ENCODE measurements at regions not wholly inside any gene's neighbourhood (a gene's known extent, or its start where the extent isn't known, plus 50 kb on each side); places are given as distances from the start of the nearest gene placed in this dataset.

DNA sequence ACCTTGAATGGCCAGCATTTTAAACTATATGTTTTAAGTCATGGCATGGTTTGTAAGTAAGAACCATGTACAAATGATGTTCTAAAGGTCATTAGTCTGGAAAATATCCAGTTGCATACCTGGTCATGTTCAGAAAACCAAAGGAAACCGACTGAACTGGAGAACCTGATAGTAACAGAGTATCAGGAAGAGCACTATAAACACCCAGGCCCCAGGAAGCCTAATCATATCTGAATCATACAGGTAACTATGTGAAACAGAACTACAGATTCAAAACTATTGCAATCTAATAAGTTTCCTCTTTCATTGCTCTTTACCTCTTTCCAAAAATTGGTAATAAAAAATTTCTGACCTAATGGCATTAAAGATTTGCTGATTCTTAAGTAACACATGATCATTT lies 500.3 kb downstream of the ARHGEF28 start:
- H3K27ac ChIP-seq (ENCODE audit: low read depth, low read length, severe bottlenecking): no peak overlapping the region
- H3K4me3 ChIP-seq (ENCODE audit: extremely low read depth, insufficient read depth, low read length, poor library complexity, severe bottlenecking): no peak overlapping the region
- H3K36me3 ChIP-seq (ENCODE audit: control insufficient read depth, insufficient read depth, low read length): no peaks in the 10 kb centered on the region
- 89% methylated on average over 1 of the region's 1 CpG; no CpG with 5 or more reads in 1 of the 2 experiments for WGBS, 2 experiments (ENCODE audit: insufficient coverage in 2 of 2)
- H3K9me3 ChIP-seq (ENCODE audit: control insufficient read depth, low read length): peaks cover under 1% of the 10 kb centered on the region
- H3K4me1 ChIP-seq (ENCODE audit: control insufficient read depth, insufficient read depth, low read length, poor library complexity, severe bottlenecking): peaks cover 19% of the 10 kb centered on the region

DNA sequence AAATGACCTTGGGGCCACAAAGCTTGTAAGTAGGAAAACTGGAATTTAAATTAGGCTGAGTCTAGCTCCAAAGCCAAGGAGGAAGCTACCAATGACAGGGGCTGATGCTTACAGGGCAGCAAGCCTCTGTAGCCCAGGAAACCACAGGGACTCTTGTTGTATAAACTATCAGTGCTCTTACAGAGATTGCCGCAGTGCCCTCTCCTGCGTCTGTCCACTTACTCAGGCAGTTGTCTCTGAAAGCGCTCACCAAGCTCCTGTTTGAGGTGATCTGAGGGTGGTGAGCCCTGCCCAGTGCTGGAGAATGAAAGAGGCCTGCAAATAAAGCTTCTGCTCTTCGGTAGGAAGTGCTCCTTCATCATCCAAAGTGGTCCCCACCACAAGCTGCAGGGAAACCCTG lies 498.8 kb downstream of the ARHGEF28 start:
- Histone ChIP-seq H3K9me3 (ENCODE audit: control insufficient read depth, low read length) (peaks cover 5% of the 10 kb centered on the region), H3K27ac (ENCODE audit: low read depth, low read length, severe bottlenecking) (no peak overlapping the region), H3K4me1 (ENCODE audit: control insufficient read depth, insufficient read depth, low read length, poor library complexity, severe bottlenecking) (peaks cover 26% of the 10 kb centered on the region), H3K36me3 (ENCODE audit: control insufficient read depth, insufficient read depth, low read length) (no peaks in the 10 kb centered on the region), H3K4me3 (ENCODE audit: extremely low read depth, insufficient read depth, low read length, poor library complexity, severe bottlenecking) (no peak overlapping the region)
- 85 to 95% methylated on average over 2 to 4 of the region's 4 CpGs for WGBS, 2 experiments (ENCODE audit: insufficient coverage in 2 of 2)

DNA sequence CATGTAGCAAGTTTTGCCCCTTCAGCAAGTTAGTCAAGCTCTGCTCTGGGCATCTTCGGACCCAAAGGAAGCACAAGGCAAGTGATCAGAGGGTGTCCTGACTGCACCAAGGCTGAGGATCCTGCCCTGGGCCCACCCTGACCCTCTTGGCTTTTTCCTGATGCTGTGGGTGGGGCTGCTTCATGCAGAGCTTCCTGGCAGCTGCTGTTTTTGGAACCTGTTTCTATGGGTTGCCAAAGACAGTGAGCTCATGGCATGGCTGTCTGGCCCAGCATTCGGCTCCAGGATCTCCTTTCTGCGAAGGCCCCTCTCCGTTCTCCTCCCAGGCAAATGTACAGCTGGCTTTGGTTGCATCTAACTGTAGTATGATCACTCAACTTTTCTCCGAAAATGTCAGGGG lies 497.9 kb downstream of the ARHGEF28 start:
- Histone ChIP-seq H3K4me1 (ENCODE audit: control insufficient read depth, insufficient read depth, low read length, poor library complexity, severe bottlenecking) (peaks cover 26% of the 10 kb centered on the region), H3K36me3 (ENCODE audit: control insufficient read depth, insufficient read depth, low read length) (no peaks in the 10 kb centered on the region), H3K4me3 (ENCODE audit: extremely low read depth, insufficient read depth, low read length, poor library complexity, severe bottlenecking) (no peak overlapping the region), H3K9me3 (ENCODE audit: control insufficient read depth, low read length) (peaks cover 5% of the 10 kb centered on the region), H3K27ac (ENCODE audit: low read depth, low read length, severe bottlenecking) (no peak overlapping the region)
- 73 to 78% methylated on average over 4 to 5 of the region's 5 CpGs for WGBS, 2 experiments (ENCODE audit: insufficient coverage in 2 of 2)

DNA sequence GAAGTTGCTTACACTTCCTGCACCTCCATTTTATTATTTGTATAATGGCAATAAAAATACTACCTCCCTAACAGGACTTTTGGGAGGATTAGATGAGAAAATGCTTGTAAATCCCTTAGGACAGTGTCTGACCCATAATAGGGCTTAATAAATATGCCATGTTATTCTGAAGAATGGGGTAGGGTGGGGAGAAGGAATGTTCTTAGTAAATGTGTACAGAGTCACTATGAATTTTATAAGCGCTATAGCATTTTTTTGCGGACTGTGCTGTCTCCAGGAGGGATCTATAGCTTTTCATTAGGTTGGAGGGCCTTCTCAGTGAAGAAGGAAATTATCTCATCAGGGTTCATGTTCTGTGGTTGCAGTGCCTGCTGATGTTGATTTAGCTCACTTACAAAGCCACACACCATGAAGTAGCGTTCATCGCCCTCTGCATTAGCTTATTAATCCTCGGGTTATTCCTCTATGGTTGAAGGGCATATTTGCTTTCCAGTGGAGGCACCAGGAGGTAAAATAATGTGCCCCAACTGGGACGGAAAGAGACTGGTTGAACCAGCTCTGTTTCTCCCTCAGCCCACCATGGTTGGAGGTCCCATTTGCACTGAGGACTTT lies 497.1 kb downstream of the ARHGEF28 start:
- H3K27ac ChIP-seq (ENCODE audit: low read depth, low read length, severe bottlenecking): no peak overlapping the region
- peaks cover 5% of the 10 kb centered on the region for H3K9me3 ChIP-seq (ENCODE audit: control insufficient read depth, low read length)
- no peaks in the 10 kb centered on the region for H3K36me3 ChIP-seq (ENCODE audit: control insufficient read depth, insufficient read depth, low read length)
- 80 to 81% methylated on average over 6 of the region's 6 CpGs for WGBS, 2 experiments (ENCODE audit: insufficient coverage in 2 of 2)
- peaks cover 26% of the 10 kb centered on the region for H3K4me1 ChIP-seq (ENCODE audit: control insufficient read depth, insufficient read depth, low read length, poor library complexity, severe bottlenecking)
- no peak overlapping the region for H3K4me3 ChIP-seq (ENCODE audit: extremely low read depth, insufficient read depth, low read length, poor library complexity, severe bottlenecking)

DNA sequence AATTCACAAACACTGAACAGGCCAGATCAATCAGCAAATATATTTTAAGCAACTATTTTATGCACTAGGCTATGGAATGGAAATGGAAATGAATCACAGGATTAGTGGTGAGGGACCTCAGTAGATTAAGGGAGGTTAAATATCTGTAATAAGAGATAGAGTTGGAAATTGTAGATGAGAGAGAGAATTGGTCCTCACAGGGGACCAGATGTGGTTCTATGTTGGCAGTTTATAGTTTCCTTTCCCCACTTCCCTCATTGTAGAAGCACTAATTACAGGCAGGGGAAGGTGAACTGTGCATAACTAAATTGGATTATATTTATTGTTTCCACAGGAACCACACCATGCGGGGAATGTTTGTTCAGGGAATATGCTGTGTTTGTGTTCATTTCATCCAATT lies 496.2 kb downstream of the ARHGEF28 start:
- no peak overlapping the region for H3K4me3 ChIP-seq (ENCODE audit: extremely low read depth, insufficient read depth, low read length, poor library complexity, severe bottlenecking)
- peaks cover 5% of the 10 kb centered on the region for H3K9me3 ChIP-seq (ENCODE audit: control insufficient read depth, low read length)
- WGBS, 2 experiments (ENCODE audit: insufficient coverage in 2 of 2): no CpG with 5 or more reads among the region's 1 CpG
- H3K4me1 ChIP-seq (ENCODE audit: control insufficient read depth, insufficient read depth, low read length, poor library complexity, severe bottlenecking): peaks cover 26% of the 10 kb centered on the region
- no peaks in the 10 kb centered on the region for H3K36me3 ChIP-seq (ENCODE audit: control insufficient read depth, insufficient read depth, low read length)
- no peak overlapping the region for H3K27ac ChIP-seq (ENCODE audit: low read depth, low read length, severe bottlenecking)

DNA sequence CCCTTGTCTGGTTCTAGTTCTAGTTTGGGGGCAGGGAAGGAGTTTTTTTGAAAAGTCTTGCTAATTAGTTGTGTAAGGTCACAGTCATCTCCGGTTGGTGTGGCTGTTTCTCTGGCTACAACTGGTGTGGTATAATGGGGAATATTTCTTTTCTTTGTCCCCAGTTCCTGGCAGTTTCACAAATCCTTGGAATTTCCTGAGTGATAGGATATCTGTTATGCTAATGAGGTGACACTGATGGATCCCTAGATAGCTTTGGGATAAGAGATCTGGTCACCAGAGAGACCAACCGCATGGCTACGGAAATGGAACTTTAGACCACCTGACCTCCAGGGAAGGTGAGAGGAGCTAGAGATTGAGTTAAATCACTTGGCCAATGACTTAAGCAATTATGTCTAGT lies 494.6 kb downstream of the ARHGEF28 start:
- no peak overlapping the region for H3K4me3 ChIP-seq (ENCODE audit: extremely low read depth, insufficient read depth, low read length, poor library complexity, severe bottlenecking)
- WGBS, 2 experiments (ENCODE audit: insufficient coverage in 2 of 2): 40 to 59% methylated on average over 1 to 3 of the region's 3 CpGs
- H3K27ac ChIP-seq (ENCODE audit: low read depth, low read length, severe bottlenecking): no peak overlapping the region
- H3K36me3 ChIP-seq (ENCODE audit: control insufficient read depth, insufficient read depth, low read length): no peaks in the 10 kb centered on the region
- peaks cover 5% of the 10 kb centered on the region for H3K9me3 ChIP-seq (ENCODE audit: control insufficient read depth, low read length)
- peaks cover 20% of the 10 kb centered on the region for H3K4me1 ChIP-seq (ENCODE audit: control insufficient read depth, insufficient read depth, low read length, poor library complexity, severe bottlenecking)

DNA sequence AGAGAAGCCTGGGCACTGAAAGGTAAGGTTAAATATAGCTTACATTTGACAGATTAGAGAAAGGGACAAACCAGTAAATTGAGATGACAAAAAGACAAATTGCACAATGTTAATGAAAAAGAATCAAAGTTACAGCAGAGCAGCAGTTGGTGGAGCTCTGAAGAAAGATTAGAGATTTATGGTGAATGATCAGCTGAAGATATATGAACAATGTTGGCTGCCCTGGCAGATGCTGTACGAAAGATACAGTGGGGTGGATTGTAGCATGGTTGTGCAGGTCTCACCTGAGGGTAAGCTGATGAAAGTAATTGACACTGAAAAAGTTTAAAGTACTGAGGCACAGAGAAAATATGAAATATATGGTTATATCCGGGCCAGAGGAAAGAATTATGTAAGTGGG lies 492.1 kb downstream of the ARHGEF28 start:
- 100% methylated on average over 1 of the region's 2 CpGs for WGBS, 2 experiments (ENCODE audit: insufficient coverage in 2 of 2)
- no peak overlapping the region for H3K4me3 ChIP-seq (ENCODE audit: extremely low read depth, insufficient read depth, low read length, poor library complexity, severe bottlenecking)
- H3K4me1 ChIP-seq (ENCODE audit: control insufficient read depth, insufficient read depth, low read length, poor library complexity, severe bottlenecking): peaks cover 15% of the 10 kb centered on the region
- peaks cover 5% of the 10 kb centered on the region for H3K9me3 ChIP-seq (ENCODE audit: control insufficient read depth, low read length)
- no peaks in the 10 kb centered on the region for H3K36me3 ChIP-seq (ENCODE audit: control insufficient read depth, insufficient read depth, low read length)
- H3K27ac ChIP-seq (ENCODE audit: low read depth, low read length, severe bottlenecking): no peak overlapping the region

DNA sequence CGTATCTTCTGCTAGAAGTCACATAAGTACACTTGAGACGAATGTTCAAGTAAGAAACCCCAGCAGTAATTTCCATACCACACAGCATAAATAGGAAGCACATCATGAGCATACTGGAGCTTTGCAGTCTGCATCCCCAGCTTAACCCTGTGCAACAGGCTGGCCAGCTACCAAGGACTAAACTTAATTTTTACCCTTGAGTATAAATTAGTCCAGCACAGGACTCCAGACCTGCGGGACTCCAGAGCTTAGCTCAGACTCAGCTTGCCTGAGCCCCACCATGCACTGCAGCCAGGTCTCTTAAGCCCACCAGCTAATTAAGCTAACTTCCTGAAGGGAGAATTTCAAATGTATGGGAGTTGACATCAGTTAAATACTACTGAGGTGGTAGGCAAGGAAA lies 491.0 kb downstream of the ARHGEF28 start:
- WGBS, 2 experiments (ENCODE audit: insufficient coverage in 2 of 2): 90 to 100% methylated on average over 2 of the region's 3 CpGs
- Histone ChIP-seq H3K4me3 (ENCODE audit: extremely low read depth, insufficient read depth, low read length, poor library complexity, severe bottlenecking) (no peak overlapping the region), H3K4me1 (ENCODE audit: control insufficient read depth, insufficient read depth, low read length, poor library complexity, severe bottlenecking) (peaks cover 9% of the 10 kb centered on the region), H3K9me3 (ENCODE audit: control insufficient read depth, low read length) (peaks cover 5% of the 10 kb centered on the region), H3K27ac (ENCODE audit: low read depth, low read length, severe bottlenecking) (no peak overlapping the region), H3K36me3 (ENCODE audit: control insufficient read depth, insufficient read depth, low read length) (no peaks in the 10 kb centered on the region)

DNA sequence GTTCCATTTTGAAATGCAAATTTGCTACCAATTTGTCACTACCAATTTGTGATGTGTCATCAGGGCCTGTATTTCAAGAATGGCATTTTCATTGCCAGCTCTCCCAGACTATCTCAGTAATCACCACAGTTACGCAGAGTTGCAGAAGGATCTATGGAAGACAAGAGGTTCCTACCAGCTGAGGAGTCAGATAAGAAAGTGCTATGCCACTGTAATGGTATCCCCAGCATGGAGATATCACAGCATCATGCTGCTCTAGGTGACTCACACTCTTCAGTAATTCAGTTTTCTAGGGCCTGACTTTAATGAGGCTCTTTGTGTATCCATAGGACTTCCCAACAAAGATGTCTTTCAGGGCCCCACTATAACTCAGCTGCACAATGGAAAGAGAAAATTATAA lies 490.3 kb downstream of the ARHGEF28 start:
- WGBS, 2 experiments (ENCODE audit: insufficient coverage in 2 of 2): 57% methylated on average over 1 of the region's 1 CpG; no CpG with 5 or more reads in 1 of the 2 experiments
- no peak overlapping the region for H3K4me3 ChIP-seq (ENCODE audit: extremely low read depth, insufficient read depth, low read length, poor library complexity, severe bottlenecking)
- no peaks in the 10 kb centered on the region for H3K36me3 ChIP-seq (ENCODE audit: control insufficient read depth, insufficient read depth, low read length)
- H3K4me1 ChIP-seq (ENCODE audit: control insufficient read depth, insufficient read depth, low read length, poor library complexity, severe bottlenecking): peaks cover 8% of the 10 kb centered on the region
- no peak overlapping the region for H3K27ac ChIP-seq (ENCODE audit: low read depth, low read length, severe bottlenecking)
- H3K9me3 ChIP-seq (ENCODE audit: control insufficient read depth, low read length): peaks cover 5% of the 10 kb centered on the region

DNA sequence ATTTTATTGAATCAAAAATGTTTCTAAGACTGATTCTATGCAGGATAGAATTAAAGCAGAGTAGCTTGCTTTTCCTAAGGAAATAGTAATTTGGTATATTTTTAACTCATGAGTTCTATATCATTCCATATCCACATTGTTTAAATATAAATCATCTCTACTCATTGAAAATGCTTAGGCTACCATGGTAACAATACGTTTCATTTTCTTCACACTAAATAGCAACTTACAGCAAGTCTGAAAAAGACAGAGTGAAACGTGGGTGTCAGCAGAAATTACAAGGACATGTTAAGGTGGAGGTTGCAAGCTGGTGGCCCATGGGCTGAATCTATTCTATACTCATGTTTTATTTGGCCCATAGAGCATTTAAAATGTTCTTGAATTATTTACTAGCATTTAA lies 487.9 kb downstream of the ARHGEF28 start:
- Histone ChIP-seq H3K4me1 (ENCODE audit: control insufficient read depth, insufficient read depth, low read length, poor library complexity, severe bottlenecking) (no peaks in the 10 kb centered on the region), H3K9me3 (ENCODE audit: control insufficient read depth, low read length) (no peaks in the 10 kb centered on the region), H3K27ac (ENCODE audit: low read depth, low read length, severe bottlenecking) (no peak overlapping the region), H3K36me3 (ENCODE audit: control insufficient read depth, insufficient read depth, low read length) (no peaks in the 10 kb centered on the region), H3K4me3 (ENCODE audit: extremely low read depth, insufficient read depth, low read length, poor library complexity, severe bottlenecking) (no peak overlapping the region)
- WGBS, 2 experiments (ENCODE audit: insufficient coverage in 2 of 2): no CpG with 5 or more reads among the region's 2 CpGs

DNA sequence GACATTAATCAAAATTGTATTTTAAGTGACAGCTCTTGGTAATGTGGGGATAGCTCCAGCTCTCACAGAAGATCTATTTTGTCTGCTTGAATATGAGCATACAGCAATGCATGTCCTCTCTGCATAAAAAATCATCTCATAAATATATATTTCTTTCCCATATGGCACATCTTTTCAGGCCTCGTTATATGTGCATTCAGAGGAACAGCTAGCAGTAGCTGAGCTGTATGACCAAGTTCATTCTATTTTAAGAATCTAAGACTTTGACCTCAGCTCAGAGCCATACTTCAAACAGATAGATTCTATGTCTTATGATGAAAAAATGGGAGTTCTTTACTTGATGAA lies 487.2 kb downstream of the ARHGEF28 start:
- H3K9me3 ChIP-seq (ENCODE audit: control insufficient read depth, low read length): no peaks in the 10 kb centered on the region
- no peaks in the 10 kb centered on the region for H3K4me1 ChIP-seq (ENCODE audit: control insufficient read depth, insufficient read depth, low read length, poor library complexity, severe bottlenecking)
- H3K27ac ChIP-seq (ENCODE audit: low read depth, low read length, severe bottlenecking): no peak overlapping the region
- H3K4me3 ChIP-seq (ENCODE audit: extremely low read depth, insufficient read depth, low read length, poor library complexity, severe bottlenecking): no peak overlapping the region
- WGBS, 2 experiments (ENCODE audit: insufficient coverage in 2 of 2): no CpG with 5 or more reads among the region's 1 CpG
- H3K36me3 ChIP-seq (ENCODE audit: control insufficient read depth, insufficient read depth, low read length): no peaks in the 10 kb centered on the region

Data from mesodermal cell (in vitro differentiated cells).